ENCODE measurements at regions not wholly inside any gene's neighbourhood (a gene's known extent, or its start where the extent isn't known, plus 50 kb on each side); places are given as distances from the start of the nearest gene placed in this dataset.

- H2AFZ ChIP-seq (ENCODE audit: low read depth, low read length) = no peak overlapping the region
- no peak for TF ChIP-seq EZH2phosphoT487 (IDR thresholded peaks at IDR 0.05; ENCODE audit: low read depth)
- TF ChIP-seq CTCF (IDR thresholded peaks at IDR 0.05; ENCODE audit: low read depth, low read length) = no peak
- H3K36me3 ChIP-seq (replicated peaks; ENCODE audit: low read depth, low read length) = no peaks in the 10 kb centered on the region
- H3K4me2 ChIP-seq (ENCODE audit: low read length) = no peak overlapping the region
- no peak overlapping the region for H3K9ac ChIP-seq (ENCODE audit: low read length)
- no peak overlapping the region for H3K4me3 ChIP-seq (ENCODE audit: low read length)
- no peaks in the 10 kb centered on the region for H3K4me1 ChIP-seq (ENCODE audit: low read length)
- H3K27ac ChIP-seq (ENCODE audit: low read length) = no peak overlapping the region
- no peaks in the 10 kb centered on the region for H4K20me1 ChIP-seq (ENCODE audit: insufficient read depth, low read length)
- H3K79me2 ChIP-seq (ENCODE audit: low read length) = no peaks in the 10 kb centered on the region
- H3K9me3 ChIP-seq (ENCODE audit: insufficient read depth, low read length) = no peaks in the 10 kb centered on the region
- no peaks in the 10 kb centered on the region for H3K27me3 ChIP-seq (ENCODE audit: low read depth, low read length)
Measured at GRCh38 chr4:13032936-13033335, 451.2 kb downstream of the RAB28 start.

- Histone ChIP-seq H3K4me3 (ENCODE audit: low read length) (no peak overlapping the region), H3K4me2 (ENCODE audit: low read length) (no peak overlapping the region), H3K9me3 (ENCODE audit: insufficient read depth, low read length) (no peaks in the 10 kb centered on the region), H3K79me2 (ENCODE audit: low read length) (no peaks in the 10 kb centered on the region), H3K4me1 (ENCODE audit: low read length) (peaks cover 13% of the 10 kb centered on the region; the same call in 1 of the 2 replicates), H3K27ac (ENCODE audit: low read length) (no peak overlapping the region), H3K27me3 (ENCODE audit: low read depth, low read length) (no peaks in the 10 kb centered on the region), H3K36me3 (replicated peaks; ENCODE audit: low read depth, low read length) (no peaks in the 10 kb centered on the region), H4K20me1 (ENCODE audit: insufficient read depth, low read length) (no peaks in the 10 kb centered on the region), H2AFZ (ENCODE audit: low read depth, low read length) (no peak overlapping the region), H3K9ac (ENCODE audit: low read length) (no peak overlapping the region)
- TF ChIP-seq CTCF (IDR thresholded peaks at IDR 0.05; ENCODE audit: low read depth, low read length) (no peak), EZH2phosphoT487 (IDR thresholded peaks at IDR 0.05; ENCODE audit: low read depth) (no peak)
Measured at GRCh38 chr4:13024147-13025105, 459.7 kb downstream of the RAB28 start.

GRCh38 chr4:13007802-13008470 is 476.2 kb downstream of the RAB28 start:
- H3K4me2 ChIP-seq (ENCODE audit: low read length) = no peak overlapping the region
- no peak overlapping the region for H3K4me3 ChIP-seq (ENCODE audit: low read length)
- H3K9ac ChIP-seq (ENCODE audit: low read length) = no peak overlapping the region
- H3K79me2 ChIP-seq (ENCODE audit: low read length) = no peaks in the 10 kb centered on the region
- no peaks in the 10 kb centered on the region for H3K9me3 ChIP-seq (ENCODE audit: insufficient read depth, low read length)
- no peak overlapping the region for H2AFZ ChIP-seq (ENCODE audit: low read depth, low read length)
- no peaks in the 10 kb centered on the region for H3K4me1 ChIP-seq (ENCODE audit: low read length)
- peaks cover 2% of the 10 kb centered on the region; the same call in 1 of the 2 replicates for H3K27me3 ChIP-seq (ENCODE audit: low read depth, low read length)
- no peak overlapping the region for H3K27ac ChIP-seq (ENCODE audit: low read length)
- no peaks in the 10 kb centered on the region for H3K36me3 ChIP-seq (replicated peaks; ENCODE audit: low read depth, low read length)
- TF ChIP-seq EZH2phosphoT487 (IDR thresholded peaks at IDR 0.05; ENCODE audit: low read depth) (no peak), CTCF (IDR thresholded peaks at IDR 0.05; ENCODE audit: low read depth, low read length) (no peak)
- no peaks in the 10 kb centered on the region for H4K20me1 ChIP-seq (ENCODE audit: insufficient read depth, low read length)

- Histone ChIP-seq H4K20me1 (ENCODE audit: insufficient read depth, low read length) (no peaks in the 10 kb centered on the region), H3K27ac (ENCODE audit: low read length) (no peak overlapping the region), H3K4me2 (ENCODE audit: low read length) (no peak overlapping the region), H3K79me2 (ENCODE audit: low read length) (no peaks in the 10 kb centered on the region), H3K36me3 (replicated peaks; ENCODE audit: low read depth, low read length) (no peaks in the 10 kb centered on the region), H3K27me3 (ENCODE audit: low read depth, low read length) (peaks cover 11% of the 10 kb centered on the region), H3K4me3 (ENCODE audit: low read length) (no peak overlapping the region), H2AFZ (ENCODE audit: low read depth, low read length) (no peak overlapping the region), H3K4me1 (ENCODE audit: low read length) (no peaks in the 10 kb centered on the region), H3K9me3 (ENCODE audit: insufficient read depth, low read length) (no peaks in the 10 kb centered on the region), H3K9ac (ENCODE audit: low read length) (no peak overlapping the region)
- no peak for TF ChIP-seq EZH2phosphoT487 (IDR thresholded peaks at IDR 0.05; ENCODE audit: low read depth)
- no peak for TF ChIP-seq CTCF (IDR thresholded peaks at IDR 0.05; ENCODE audit: low read depth, low read length)
Measured at GRCh38 chr4:12993923-12994322, 490.2 kb downstream of the RAB28 start.
